Endodermal cell (in vitro differentiated cells): ENCODE measurements at regions not wholly inside any gene's neighbourhood (a gene's known extent, or its start where the extent isn't known, plus 50 kb on each side); places are given as distances from the start of the nearest gene placed in this dataset.
A peak's percentile ranks its signal among the peaks of the same experiment; 100 is the strongest.

Experiments
- DNase-seq: peaks from one replicate; pipeline ENCODE4 v3.0.0-alpha.2; 2017
- H3K27ac ChIP-seq: 2 replicates; pipeline ENCODE4 v1.5.1; 2013; ENCODE audit warnings: mild to moderate bottlenecking, low read depth, low read length, moderate library complexity
- H3K27me3 ChIP-seq: 2 replicates; pipeline ENCODE4 v1.6.1; 2013; ENCODE audit warnings: mild to moderate bottlenecking, low read length, moderate library complexity; ENCODE audit not compliant: insufficient read depth, control insufficient read depth, poor library complexity, severe bottlenecking
- H3K36me3 ChIP-seq: 2 replicates; pipeline ENCODE4 v1.7.0; 2013; ENCODE audit warnings: mild to moderate bottlenecking, low read length, moderate library complexity; ENCODE audit not compliant: control insufficient read depth, insufficient read depth
- H3K4me1 ChIP-seq: one replicate; pipeline ENCODE4 v1.7.0; 2013; ENCODE audit warnings: low read length; ENCODE audit not compliant: control insufficient read depth, insufficient read depth
- H3K4me3 ChIP-seq: 2 replicates; pipeline ENCODE4 v1.5.1; 2013; ENCODE audit warnings: mild to moderate bottlenecking, low read length, moderate library complexity
- H3K9ac ChIP-seq: 2 replicates; pipeline ENCODE4 v1.6.1; 2013; ENCODE audit warnings: mild to moderate bottlenecking, low read length, moderate library complexity; ENCODE audit not compliant: poor library complexity, severe bottlenecking; ENCODE audit errors: extremely low read depth
- H3K9me3 ChIP-seq: 2 replicates; pipeline ENCODE4 v1.6.1; 2013; ENCODE audit warnings: mild to moderate bottlenecking, low read length, moderate library complexity; ENCODE audit not compliant: control insufficient read depth
- H3K27ac Mint-ChIP-seq: 2 replicates; pipeline ENCODE4 v1.8.0; 2020; ENCODE audit warnings: mixed read lengths
- H3K27me3 Mint-ChIP-seq: 2 replicates; pipeline ENCODE4 v1.8.0; 2021; ENCODE audit warnings: mild to moderate bottlenecking, mixed read lengths; ENCODE audit not compliant: insufficient read depth
- H3K36me3 Mint-ChIP-seq: 2 replicates; pipeline ENCODE4 v1.8.0; 2020; ENCODE audit warnings: low read depth, mixed read lengths
- H3K4me1 Mint-ChIP-seq: 2 replicates; pipeline ENCODE4 v1.8.0; 2020; ENCODE audit warnings: mixed read lengths
- H3K4me3 Mint-ChIP-seq: 2 replicates; pipeline ENCODE4 v1.8.0; 2020; ENCODE audit warnings: mild to moderate bottlenecking, moderate library complexity, mixed read lengths
- H3K9me3 Mint-ChIP-seq: 2 replicates; pipeline ENCODE4 v1.8.0; 2020; ENCODE audit warnings: mild to moderate bottlenecking, mixed read lengths
- CTCF ChIP-seq: fragments of 200-600 bp; sonication (generic); conservative IDR thresholded peaks from 2 replicates; pipeline ENCODE4 v1.5.0; 2021; ENCODE audit warnings: antibody characterized with exemption, mild to moderate bottlenecking
- WGBS, 2 experiments: methylation state at CpG; one replicate each; pipeline versions ENCODE4 v1.1.5 to v1.1.7; 2013; ENCODE audit warnings: missing lambda C conversion rate in 2 of 2, mixed read lengths in 1 of 2; ENCODE audit not compliant: insufficient coverage in 1 of 2, insufficient read length in 1 of 2; 5-methylcytosine and 5-hydroxymethylcytosine counted together

GRCh38 chr14:106823552-106823951 lies 1297.2 kb downstream of the TMEM121 start:
- H3K27me3 ChIP-seq: no peaks in the 10 kb centered on the region
- TF ChIP-seq CTCF: no peak
- no peak for DNase-seq
- H3K4me1 ChIP-seq: no peaks in the 10 kb centered on the region
- no peak overlapping the region for H3K4me3 ChIP-seq
- no peak overlapping the region for H3K27ac ChIP-seq
- H3K9ac ChIP-seq: no peak overlapping the region
- peaks cover 78% of the 10 kb centered on the region for H3K9me3 ChIP-seq
- Mint-ChIP-seq H3K36me3 (no peaks in the 10 kb centered on the region), H3K4me3 (no peak overlapping the region), H3K9me3 (peaks cover 84% of the 10 kb centered on the region), H3K4me1 (no peaks in the 10 kb centered on the region), H3K27me3 (no peaks in the 10 kb centered on the region), H3K27ac (no peak overlapping the region)
- WGBS, 2 experiments: 84 to 93% methylated on average over 7 of the region's 7 CpGs
- H3K36me3 ChIP-seq: no peaks in the 10 kb centered on the region

- no peak overlapping the region for H3K4me3 ChIP-seq
- Mint-ChIP-seq H3K9me3 (peaks cover 83% of the 10 kb centered on the region), H3K27ac (no peak overlapping the region), H3K27me3 (no peaks in the 10 kb centered on the region), H3K36me3 (no peaks in the 10 kb centered on the region), H3K4me3 (no peak overlapping the region), H3K4me1 (no peaks in the 10 kb centered on the region)
- H3K27me3 ChIP-seq: no peaks in the 10 kb centered on the region
- no peak for DNase-seq
- no peaks in the 10 kb centered on the region for H3K4me1 ChIP-seq
- TF ChIP-seq CTCF: no peak
- H3K27ac ChIP-seq: no peak overlapping the region
- WGBS, 2 experiments: 20 to 43% methylated on average over 3 to 4 of the region's 4 CpGs
- H3K36me3 ChIP-seq: no peaks in the 10 kb centered on the region
- peaks cover 82% of the 10 kb centered on the region for H3K9me3 ChIP-seq
- no peak overlapping the region for H3K9ac ChIP-seq
These were observed 1300.5 kb downstream of the TMEM121 start for GRCh38 chr14:106826833-106827369.

GRCh38 chr14:106831322-106831720 lies 1304.9 kb downstream of the TMEM121 start:
- Mint-ChIP-seq H3K9me3 (peaks cover 82% of the 10 kb centered on the region), H3K4me1 (no peaks in the 10 kb centered on the region), H3K36me3 (no peaks in the 10 kb centered on the region), H3K27me3 (no peaks in the 10 kb centered on the region), H3K4me3 (no peak overlapping the region), H3K27ac (no peak overlapping the region)
- no peak overlapping the region for H3K27ac ChIP-seq
- no peak for TF ChIP-seq CTCF
- H3K9ac ChIP-seq: no peak overlapping the region
- H3K9me3 ChIP-seq: peaks cover 80% of the 10 kb centered on the region
- peak; percentile 59 for DNase-seq
- no peaks in the 10 kb centered on the region for H3K27me3 ChIP-seq
- no peak overlapping the region for H3K4me3 ChIP-seq
- no peaks in the 10 kb centered on the region for H3K36me3 ChIP-seq
- WGBS, 2 experiments: 81 to 85% methylated on average over 6 to 11 of the region's 11 CpGs
- H3K4me1 ChIP-seq: no peaks in the 10 kb centered on the region
